Common myeloid progenitor, CD34-positive (primary cell): ENCODE measurements at regions not wholly inside any gene's neighbourhood (a gene's known extent, or its start where the extent isn't known, plus 50 kb on each side); places are given as distances from the start of the nearest gene placed in this dataset.
A peak's percentile ranks its signal among the peaks of the same experiment; 100 is the strongest.

Experiments
- CTCF ChIA-PET: fragments of 350-600 bp; sonication (Branson Sonifier 250); formaldehyde crosslinking; loops from one replicate; lab custom pipeline; 2021; ENCODE audit warnings: antibody characterized with exemption; lab: Charles Lee
- POLR2A ChIA-PET: fragments of 350-600 bp; sonication (Branson Sonifier 250); formaldehyde crosslinking; loops from one replicate; lab custom pipeline; 2021; ENCODE audit warnings: antibody characterized with exemption; lab: Charles Lee
- DNase-seq, 3 donors: peaks; one replicate each; pipeline versions ENCODE4 v3.0.0 to v3.0.0-alpha.2; 2013
- H3K27ac ChIP-seq, 2 experiments: 1 replicate in 1 of 2; 2 replicates in 1 of 2; pipeline ENCODE4 v1.7.0; 2013; ENCODE audit warnings: inconsistent platforms in 2 of 2, low read length in 2 of 2, mild to moderate bottlenecking in 2 of 2, low read depth in 1 of 2, moderate library complexity in 1 of 2; ENCODE audit not compliant: severe bottlenecking in 2 of 2, insufficient read depth in 1 of 2, poor library complexity in 1 of 2
- H3K27me3 ChIP-seq, 5 experiments: replicated peaks in 2 of 5; 1 replicate in 3 of 5; 2 replicates in 2 of 5; pipeline versions ENCODE4 v1.6.1 to v1.7.0; 2013; ENCODE audit warnings: low read length in 4 of 5, mild to moderate bottlenecking in 2 of 5, moderate library complexity in 2 of 5, inconsistent platforms in 1 of 5; ENCODE audit not compliant: insufficient read depth in 5 of 5, control insufficient read depth in 4 of 5
- H3K36me3 ChIP-seq, 4 experiments: 1 replicate in 2 of 4; 2 replicates in 2 of 4; pipeline versions ENCODE4 v1.6.1 to v1.7.0; 2013; ENCODE audit warnings: low read length in 3 of 4, control low read depth in 1 of 4, mild to moderate bottlenecking in 1 of 4; ENCODE audit not compliant: control insufficient read depth in 4 of 4, insufficient read depth in 4 of 4
- H3K4me1 ChIP-seq, 4 experiments: 1 replicate in 3 of 4; 2 replicates in 1 of 4; pipeline versions ENCODE4 v1.6.1 to v1.7.1; 2013; ENCODE audit warnings: low read length in 3 of 4, mild to moderate bottlenecking in 3 of 4, control low read depth in 1 of 4, inconsistent platforms in 1 of 4, moderate library complexity in 1 of 4; ENCODE audit not compliant: control insufficient read depth in 4 of 4, insufficient read depth in 4 of 4; ENCODE audit errors: control extremely low read depth in 1 of 4
- H3K4me3 ChIP-seq, 7 experiments: 1 replicate in 4 of 7; 2 replicates in 3 of 7; pipeline versions ENCODE4 v1.5.1 to v1.7.0; 2013; ENCODE audit warnings: mild to moderate bottlenecking in 7 of 7, low read length in 6 of 7, moderate library complexity in 6 of 7, inconsistent platforms in 2 of 7, low read depth in 2 of 7, control low read depth in 1 of 7; ENCODE audit not compliant: insufficient read depth in 4 of 7, control insufficient read depth in 1 of 7; ENCODE audit errors: extremely low read depth in 1 of 7
- H3K9me3 ChIP-seq, 5 experiments: 1 replicate in 4 of 5; 2 replicates in 1 of 5; pipeline versions ENCODE4 v1.6.1 to v1.7.1; 2013; ENCODE audit warnings: low read length in 4 of 5, mild to moderate bottlenecking in 2 of 5, inconsistent platforms in 1 of 5, low read depth in 1 of 5, moderate library complexity in 1 of 5; ENCODE audit not compliant: control insufficient read depth in 4 of 5, insufficient read depth in 2 of 5; ENCODE audit errors: control extremely low read depth in 1 of 5
- WGBS: methylation state at CpG from one replicate; pipeline ENCODE4 v1.1.5; 2013; ENCODE audit not compliant: insufficient coverage; 5-methylcytosine and 5-hydroxymethylcytosine counted together

DNA sequence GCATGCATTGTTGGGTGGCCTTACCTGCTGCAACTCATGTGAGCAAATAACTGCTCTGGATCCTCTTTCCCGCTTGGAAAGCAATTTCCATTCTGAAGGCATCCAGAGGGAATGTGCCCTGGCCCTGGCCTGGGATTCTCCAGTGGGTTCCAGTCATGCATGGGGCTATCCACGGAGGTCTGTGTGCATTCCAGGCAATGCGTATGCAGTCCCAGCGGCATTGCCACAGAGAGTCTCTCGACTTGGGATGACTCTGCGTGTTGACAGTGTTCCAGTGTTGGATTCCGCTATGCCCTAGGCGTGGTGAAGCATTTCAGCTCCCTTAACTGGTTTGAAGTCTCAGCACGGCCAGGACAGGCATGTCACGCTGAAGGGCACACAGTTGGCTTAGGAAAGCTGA is 113.9 kb downstream of the SNRPN start:
- H3K27me3 ChIP-seq: no peaks in the 10 kb centered on the region
- ChIA-PET POLR2A (no interaction called here), CTCF (interaction anchor here (1.3 kb wide), 1 partner anchor 16 kb away, joined by 3 read pairs; no protein-coding TSS in a partner anchor)
- peaks cover 1 to 100% (median 96%) of the 10 kb centered on the region in 5 experiments for H3K9me3 ChIP-seq
- H3K4me3 ChIP-seq: no peak overlapping the region
- H3K36me3 ChIP-seq: peaks cover 17 to 100% (median 71%) of the 10 kb centered on the region in 4 experiments
- no peaks in the 10 kb centered on the region for H3K4me1 ChIP-seq
- H3K27ac ChIP-seq: no peak overlapping the region
- WGBS: 91% methylated on average over 10 of the region's 10 CpGs
- no peak for DNase-seq

DNA sequence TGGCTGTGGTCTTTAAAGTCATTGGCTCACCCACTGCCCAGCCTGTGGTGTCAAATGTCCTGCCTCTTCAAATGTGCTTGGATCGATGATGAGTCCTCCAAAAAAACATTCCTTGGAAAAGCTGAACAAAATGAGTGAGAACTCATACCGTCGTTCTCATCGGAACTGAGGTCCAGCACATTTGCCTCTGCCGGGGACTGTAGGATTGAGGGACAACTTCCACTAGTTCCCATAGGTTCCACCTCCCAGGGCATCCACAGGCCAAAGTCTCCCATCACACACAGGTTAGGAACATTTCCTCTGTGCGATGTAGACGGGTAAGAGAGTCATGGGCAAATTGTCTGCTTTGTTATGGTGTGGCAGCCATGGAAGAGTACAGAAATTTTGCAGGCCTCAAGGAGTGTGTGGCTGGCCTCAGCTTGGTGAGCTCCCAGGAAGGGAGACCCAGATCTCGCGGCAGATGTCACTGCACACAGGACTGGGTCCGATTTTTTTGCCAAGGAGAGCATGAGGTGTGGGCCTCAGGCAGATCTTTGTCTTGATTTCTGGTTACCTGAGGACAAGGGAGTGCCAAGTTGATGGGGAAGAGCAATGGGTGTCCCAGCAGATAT is 115.7 kb downstream of the SNRPN start:
- H3K27ac ChIP-seq: no peak overlapping the region
- no peak for DNase-seq
- ChIA-PET POLR2A (no interaction called here), CTCF (interaction anchor here (1.5 kb wide), 1 partner anchor 9 kb away, joined by 3 read pairs; no protein-coding TSS in a partner anchor)
- H3K4me3 ChIP-seq: peak overlapping the region in 1 of 7 experiments; percentile 11
- no peaks in the 10 kb centered on the region for H3K4me1 ChIP-seq
- peaks cover 26 to 100% (median 71%) of the 10 kb centered on the region in 4 experiments for H3K36me3 ChIP-seq
- H3K27me3 ChIP-seq: no peaks in the 10 kb centered on the region
- H3K9me3 ChIP-seq: peaks cover 1 to 100% (median 97%) of the 10 kb centered on the region in 5 experiments
- WGBS: 95% methylated on average over 8 of the region's 10 CpGs

DNA sequence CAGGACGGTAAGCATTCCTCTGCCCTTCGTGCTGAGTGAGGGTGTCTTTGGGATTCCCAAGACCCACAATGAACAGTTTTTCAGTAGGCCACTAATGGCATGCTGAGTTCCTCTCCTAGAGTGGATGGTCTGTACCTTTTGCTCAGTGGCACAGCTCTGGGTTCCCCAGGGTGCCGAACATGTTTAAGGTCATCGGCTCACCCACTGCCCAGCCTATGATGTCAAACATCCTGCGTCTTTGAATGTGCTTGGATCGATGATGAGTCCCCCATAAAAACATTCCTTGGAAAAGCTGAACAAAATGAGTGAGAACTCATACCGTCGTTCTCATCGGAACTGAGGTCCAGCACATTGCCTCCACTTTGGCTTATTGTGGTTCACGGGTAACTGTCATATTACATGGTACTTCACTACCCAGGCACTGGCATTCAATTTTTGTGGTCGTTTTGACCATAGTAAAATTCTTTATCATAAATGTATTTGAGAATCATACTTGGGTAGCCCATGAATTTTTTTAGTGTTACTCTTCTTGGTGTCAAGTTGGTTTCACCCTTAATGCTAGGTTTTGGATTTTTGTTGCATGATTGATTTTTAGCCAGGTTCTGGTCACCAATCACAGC is 118.2 kb downstream of the SNRPN start:
- Histone ChIP-seq H3K4me3 (no peak overlapping the region), H3K9me3 (peaks cover 5 to 100% (median 97%) of the 10 kb centered on the region in 5 experiments), H3K27me3 (no peaks in the 10 kb centered on the region), H3K27ac (no peak overlapping the region), H3K36me3 (peaks cover 24 to 100% (median 78%) of the 10 kb centered on the region in 4 experiments), H3K4me1 (no peaks in the 10 kb centered on the region)
- 84% methylated on average over 6 of the region's 11 CpGs for WGBS
- ChIA-PET CTCF (no interaction called here), POLR2A (no interaction called here)
- DNase-seq: no peak

DNA sequence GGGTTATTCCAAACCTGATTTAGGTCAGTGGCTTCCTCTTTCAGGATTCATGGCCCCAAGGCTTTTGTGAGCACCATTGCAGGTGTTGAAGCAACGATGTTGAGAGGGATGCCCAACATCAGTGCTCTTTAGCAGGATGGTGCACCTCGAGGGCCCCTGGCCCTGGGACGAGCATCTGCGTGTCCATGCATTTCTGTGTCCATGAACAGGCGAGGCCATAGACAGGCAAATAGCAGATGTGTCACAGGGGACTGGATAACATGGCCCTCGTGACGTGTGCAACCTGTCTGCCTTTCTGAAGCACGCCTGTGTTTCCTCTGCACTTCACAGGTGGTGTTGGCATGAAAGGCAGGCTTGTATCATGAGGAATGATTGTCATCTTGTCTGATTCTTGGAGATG is 132.3 kb downstream of the SNRPN start:
- H3K36me3 ChIP-seq: peaks cover 17 to 99% (median 62%) of the 10 kb centered on the region in 4 experiments
- no peak overlapping the region for H3K27ac ChIP-seq
- WGBS: 96% methylated on average over 8 of the region's 8 CpGs
- CTCF ChIA-PET: no interaction called here
- H3K4me3 ChIP-seq: no peak overlapping the region
- H3K27me3 ChIP-seq: no peaks in the 10 kb centered on the region
- POLR2A ChIA-PET: no interaction called here
- H3K9me3 ChIP-seq: peaks cover 0 to 95% (median 88%) of the 10 kb centered on the region in 5 experiments
- H3K4me1 ChIP-seq: no peaks in the 10 kb centered on the region
- no peak for DNase-seq

DNA sequence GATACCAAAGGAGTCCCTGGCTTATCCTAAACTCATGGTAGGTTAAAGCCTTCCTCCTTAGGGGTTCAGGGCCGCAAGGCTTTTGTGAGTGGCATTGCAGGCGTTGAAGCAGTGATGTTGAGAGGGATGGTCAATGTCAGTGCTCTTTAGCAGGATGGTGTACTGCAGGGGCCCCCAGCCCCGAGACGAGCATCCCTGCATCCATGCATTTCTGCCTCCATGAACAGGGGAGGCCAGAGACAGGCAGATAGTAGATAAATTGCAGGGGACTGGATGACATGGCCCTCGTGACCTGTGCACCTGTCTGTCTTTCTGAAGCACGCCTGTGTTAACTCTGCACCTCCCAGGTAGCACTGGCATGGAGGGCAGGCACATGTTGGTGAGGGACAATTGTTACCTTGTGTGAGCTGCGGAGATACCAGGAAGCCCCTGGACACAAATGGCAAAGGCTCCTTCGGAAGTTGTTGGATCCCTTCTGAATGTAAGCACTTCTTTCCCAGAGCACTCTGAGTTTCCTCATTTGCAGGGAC is 133.5 kb downstream of the SNRPN start:
- H3K27ac ChIP-seq: no peak overlapping the region
- 88% methylated on average over 8 of the region's 8 CpGs for WGBS
- ChIA-PET POLR2A (no interaction called here), CTCF (no interaction called here)
- DNase-seq: no peak
- no peaks in the 10 kb centered on the region for H3K27me3 ChIP-seq
- H3K4me3 ChIP-seq: no peak overlapping the region
- H3K4me1 ChIP-seq: no peaks in the 10 kb centered on the region
- peaks cover 17 to 99% (median 55%) of the 10 kb centered on the region in 4 experiments for H3K36me3 ChIP-seq
- peaks cover 4 to 94% (median 81%) of the 10 kb centered on the region in 5 experiments for H3K9me3 ChIP-seq

DNA sequence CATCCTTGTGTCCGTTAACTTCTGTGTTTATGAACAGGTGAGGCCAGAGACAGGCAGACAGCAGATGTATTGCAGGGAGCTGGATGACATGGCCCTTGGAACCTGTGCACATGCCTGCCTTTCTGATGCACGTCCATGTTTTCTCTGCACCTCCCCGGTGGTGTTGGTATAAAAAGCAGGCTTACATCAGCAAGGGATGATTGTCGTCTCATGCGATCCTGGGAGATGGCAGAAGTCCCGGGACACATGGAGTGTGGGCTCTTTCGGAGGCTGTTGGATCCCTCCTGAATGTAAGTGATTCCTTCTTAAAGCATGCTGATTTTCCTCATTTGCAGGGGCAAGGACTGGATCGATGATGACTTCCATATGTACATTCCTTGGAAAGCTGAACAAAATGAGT is 134.8 kb downstream of the SNRPN start:
- Histone ChIP-seq H3K36me3 (peaks cover 21 to 99% (median 52%) of the 10 kb centered on the region in 4 experiments), H3K27me3 (no peaks in the 10 kb centered on the region), H3K9me3 (peaks cover 4 to 93% (median 77%) of the 10 kb centered on the region in 5 experiments), H3K4me3 (no peak overlapping the region), H3K4me1 (no peaks in the 10 kb centered on the region), H3K27ac (no peak overlapping the region)
- CTCF ChIA-PET: no interaction called here
- 80% methylated on average over 8 of the region's 8 CpGs for WGBS
- DNase-seq: no peak
- POLR2A ChIA-PET: no interaction called here
